Ovary (tissue), 3 donors: ENCODE measurements at regions not wholly inside any gene's neighbourhood (a gene's known extent, or its start where the extent isn't known, plus 50 kb on each side); places are given as distances from the start of the nearest gene placed in this dataset.

ENCODE experiments used
- EP300 ChIP-seq: sonication (generic); formaldehyde crosslinking; IDR thresholded peaks from one replicate; pipeline ENCODE4 v1.6.1; 2017; ENCODE audit warnings: antibody characterized with exemption
- POLR2A ChIP-seq: fragments of 450-650 bp; IDR thresholded peaks from one replicate; pipeline ENCODE4 v1.6.1; 2017; ENCODE audit warnings: antibody characterized with exemption, mild to moderate bottlenecking, moderate library complexity
- TF ChIP-seq, protein P1 (sequence below), 3 donors: fragments of 450-650 bp in 2 of 3; fragments of 200-600 bp in 1 of 3; IDR thresholded peaks; one replicate each; pipeline versions ENCODE4 v1.5.1 to v1.8.0; 2016 to 2022; ENCODE audit warnings: antibody characterized with exemption in 3 of 3, mild to moderate bottlenecking in 1 of 3
- donor health status: DM: no; HTN: no; CAD: no.

DNA sequence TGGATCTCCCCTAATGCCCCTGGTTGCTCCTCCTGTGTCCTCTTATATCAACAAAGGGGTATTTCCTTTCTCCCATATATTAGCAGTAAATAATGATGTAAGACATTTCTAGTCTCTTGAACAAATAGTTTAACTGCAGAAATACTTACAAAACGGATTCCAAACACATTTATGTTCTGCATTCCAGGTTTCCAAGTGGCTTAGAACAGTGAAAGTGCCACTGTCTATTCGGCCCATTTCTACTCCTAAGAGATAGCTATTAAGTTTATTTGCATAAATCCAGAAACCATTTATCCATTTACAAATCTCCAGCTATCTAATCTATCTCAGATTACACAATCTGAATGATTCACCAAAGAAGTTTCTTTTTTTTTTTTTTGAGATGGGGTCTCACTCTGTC, 55.8 kb upstream of the FRMD4B start:
- TF ChIP-seq POLR2A (no peak), EP300 (no peak)
- TF ChIP-seq, protein P1, sequence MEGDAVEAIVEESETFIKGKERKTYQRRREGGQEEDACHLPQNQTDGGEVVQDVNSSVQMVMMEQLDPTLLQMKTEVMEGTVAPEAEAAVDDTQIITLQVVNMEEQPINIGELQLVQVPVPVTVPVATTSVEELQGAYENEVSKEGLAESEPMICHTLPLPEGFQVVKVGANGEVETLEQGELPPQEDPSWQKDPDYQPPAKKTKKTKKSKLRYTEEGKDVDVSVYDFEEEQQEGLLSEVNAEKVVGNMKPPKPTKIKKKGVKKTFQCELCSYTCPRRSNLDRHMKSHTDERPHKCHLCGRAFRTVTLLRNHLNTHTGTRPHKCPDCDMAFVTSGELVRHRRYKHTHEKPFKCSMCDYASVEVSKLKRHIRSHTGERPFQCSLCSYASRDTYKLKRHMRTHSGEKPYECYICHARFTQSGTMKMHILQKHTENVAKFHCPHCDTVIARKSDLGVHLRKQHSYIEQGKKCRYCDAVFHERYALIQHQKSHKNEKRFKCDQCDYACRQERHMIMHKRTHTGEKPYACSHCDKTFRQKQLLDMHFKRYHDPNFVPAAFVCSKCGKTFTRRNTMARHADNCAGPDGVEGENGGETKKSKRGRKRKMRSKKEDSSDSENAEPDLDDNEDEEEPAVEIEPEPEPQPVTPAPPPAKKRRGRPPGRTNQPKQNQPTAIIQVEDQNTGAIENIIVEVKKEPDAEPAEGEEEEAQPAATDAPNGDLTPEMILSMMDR (IDR thresholded peaks at IDR 0.05) = no peak
